Colonic mucosa (tissue), 4 donors: ENCODE measurements at regions not wholly inside any gene's neighbourhood (a gene's known extent, or its start where the extent isn't known, plus 50 kb on each side); places are given as distances from the start of the nearest gene placed in this dataset.
"Not testable (repeated sequence)": the region's sequence is repeated elsewhere in the genome, so short reads cannot be mapped to it uniquely, and the experiment has no call there.

Experiments used
- DNase-seq: peaks from one replicate; pipeline ENCODE4 v3.0.0-alpha.2; 2020
- H3K27ac ChIP-seq: fragments of 200-600 bp; one replicate; pipeline ENCODE4 v1.8.0; 2021
- H3K27me3 ChIP-seq: fragments of 200-600 bp; one replicate; pipeline ENCODE4 v1.8.0; 2021
- H3K36me3 ChIP-seq: fragments of 200-600 bp; one replicate; pipeline ENCODE4 v1.8.0; 2021
- H3K4me1 ChIP-seq: fragments of 200-600 bp; one replicate; pipeline ENCODE4 v1.8.0; 2021; ENCODE audit warnings: mild to moderate bottlenecking
- H3K4me3 ChIP-seq: fragments of 200-600 bp; one replicate; pipeline ENCODE4 v1.8.0; 2021
- H3K9ac ChIP-seq, 2 donors: one replicate each; pipeline ENCODE4 v1.7.0; 2013; ENCODE audit warnings: control low read depth in 2 of 2, low read depth in 2 of 2, low read length in 2 of 2
- H3K9me3 ChIP-seq: fragments of 200-600 bp; one replicate; pipeline ENCODE4 v1.8.0; 2021
- intact Hi-C: fragments of 100-400 bp; cut with DNase I; formaldehyde crosslinking; loops from one replicate; pipeline ENCODE4 v1.14.1; 2022
- TF ChIP-seq, protein P1 (sequence below): fragments of 200-600 bp; IDR thresholded peaks from one replicate; pipeline ENCODE4 v1.8.0; 2022; ENCODE audit warnings: antibody characterized with exemption, mild to moderate bottlenecking
- donor health status: healthy.
- donor health status: DM: no; HTN: no; CAD: no.
- donor health status: DM: no; HTN: no; CAD: no.

- Histone ChIP-seq H3K4me3 (no peak overlapping the region), H3K4me1 (no peaks in the 10 kb centered on the region), H3K36me3 (no peaks in the 10 kb centered on the region), H3K9me3 (no peaks in the 10 kb centered on the region), H3K9ac (no peak overlapping the region), H3K27me3 (peaks cover 3% of the 10 kb centered on the region), H3K27ac (no peak overlapping the region)
- no peak for DNase-seq
- intact Hi-C loops = loop anchor here (5.0 kb wide), 1 partner anchor 1546 kb away; no protein-coding TSS in a partner anchor
- TF ChIP-seq, protein P1, sequence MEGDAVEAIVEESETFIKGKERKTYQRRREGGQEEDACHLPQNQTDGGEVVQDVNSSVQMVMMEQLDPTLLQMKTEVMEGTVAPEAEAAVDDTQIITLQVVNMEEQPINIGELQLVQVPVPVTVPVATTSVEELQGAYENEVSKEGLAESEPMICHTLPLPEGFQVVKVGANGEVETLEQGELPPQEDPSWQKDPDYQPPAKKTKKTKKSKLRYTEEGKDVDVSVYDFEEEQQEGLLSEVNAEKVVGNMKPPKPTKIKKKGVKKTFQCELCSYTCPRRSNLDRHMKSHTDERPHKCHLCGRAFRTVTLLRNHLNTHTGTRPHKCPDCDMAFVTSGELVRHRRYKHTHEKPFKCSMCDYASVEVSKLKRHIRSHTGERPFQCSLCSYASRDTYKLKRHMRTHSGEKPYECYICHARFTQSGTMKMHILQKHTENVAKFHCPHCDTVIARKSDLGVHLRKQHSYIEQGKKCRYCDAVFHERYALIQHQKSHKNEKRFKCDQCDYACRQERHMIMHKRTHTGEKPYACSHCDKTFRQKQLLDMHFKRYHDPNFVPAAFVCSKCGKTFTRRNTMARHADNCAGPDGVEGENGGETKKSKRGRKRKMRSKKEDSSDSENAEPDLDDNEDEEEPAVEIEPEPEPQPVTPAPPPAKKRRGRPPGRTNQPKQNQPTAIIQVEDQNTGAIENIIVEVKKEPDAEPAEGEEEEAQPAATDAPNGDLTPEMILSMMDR = no peak
Observed at GRCh38 chr19:30681162-30682100, 309.2 kb downstream of the ZNF536 start.

GRCh38 chr19:30680399-30680798, 308.2 kb downstream of the ZNF536 start:
- not testable (repeated sequence) for H3K27me3 ChIP-seq, H3K36me3 ChIP-seq, H3K4me3 ChIP-seq, H3K27ac ChIP-seq, H3K4me1 ChIP-seq, H3K9me3 ChIP-seq, H3K9ac ChIP-seq, DNase-seq
- intact Hi-C loops = loop anchor here (5.0 kb wide), 1 partner anchor 1547 kb away; no protein-coding TSS in a partner anchor

DNA sequence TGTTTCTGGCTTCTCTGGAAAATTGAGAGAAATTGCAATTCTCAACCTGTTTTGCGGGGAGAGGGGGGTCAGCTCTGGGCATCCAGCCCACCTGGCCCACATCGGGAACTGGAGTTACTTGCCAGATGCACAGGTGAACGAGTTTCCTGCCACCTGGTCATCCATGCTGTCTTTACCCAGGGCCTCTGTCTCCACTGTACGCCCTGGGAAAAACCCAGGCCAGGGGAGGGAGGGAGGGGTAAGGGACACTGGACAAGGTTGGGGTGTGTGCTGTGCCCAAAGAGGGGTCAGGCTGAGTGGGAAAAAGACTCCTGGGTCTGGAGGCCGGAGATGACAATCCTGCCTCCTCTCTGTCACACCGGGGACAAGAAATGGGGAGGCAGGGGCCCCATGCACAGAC, 307.6 kb downstream of the ZNF536 start:
- Histone ChIP-seq H3K9ac (no peak overlapping the region), H3K27me3 (peaks cover 3% of the 10 kb centered on the region), H3K4me1 (no peaks in the 10 kb centered on the region), H3K4me3 (no peak overlapping the region), H3K36me3 (no peaks in the 10 kb centered on the region), H3K9me3 (no peaks in the 10 kb centered on the region), H3K27ac (no peak overlapping the region)
- TF ChIP-seq, protein P1 = no peak
- intact Hi-C loops = loop anchor here (5.0 kb wide), 1 partner anchor 1548 kb away; no protein-coding TSS in a partner anchor
- no peak for DNase-seq

GRCh38 chr19:30679153-30679702, 307.0 kb downstream of the ZNF536 start:
- TF ChIP-seq, protein P1 = no peak
- no peaks in the 10 kb centered on the region for H3K9me3 ChIP-seq
- H3K36me3 ChIP-seq = no peaks in the 10 kb centered on the region
- intact Hi-C loops = no loop called here
- no peak overlapping the region for H3K27ac ChIP-seq
- peaks cover 3% of the 10 kb centered on the region for H3K27me3 ChIP-seq
- no peak for DNase-seq
- no peak overlapping the region for H3K4me3 ChIP-seq
- H3K4me1 ChIP-seq = no peaks in the 10 kb centered on the region
- H3K9ac ChIP-seq = no peak overlapping the region

GRCh38 chr19:30678168-30678567, 306.0 kb downstream of the ZNF536 start:
- H3K27ac ChIP-seq = no peak overlapping the region
- TF ChIP-seq, protein P1 = no peak
- H3K4me3 ChIP-seq = no peak overlapping the region
- H3K27me3 ChIP-seq = peaks cover 3% of the 10 kb centered on the region
- no peak overlapping the region for H3K9ac ChIP-seq
- DNase-seq = no peak
- intact Hi-C loops = no loop called here
- H3K4me1 ChIP-seq = no peaks in the 10 kb centered on the region
- H3K36me3 ChIP-seq = no peaks in the 10 kb centered on the region
- H3K9me3 ChIP-seq = no peaks in the 10 kb centered on the region

- DNase-seq = no peak
- Histone ChIP-seq H3K4me3 (no peak overlapping the region), H3K4me1 (no peaks in the 10 kb centered on the region), H3K9me3 (no peaks in the 10 kb centered on the region), H3K27me3 (peaks cover 3% of the 10 kb centered on the region), H3K27ac (no peak overlapping the region), H3K36me3 (no peaks in the 10 kb centered on the region), H3K9ac (no peak overlapping the region)
- intact Hi-C loops = no loop called here
- TF ChIP-seq, protein P1 = no peak
Observed at GRCh38 chr19:30677702-30678101, 305.5 kb downstream of the ZNF536 start.
